ENCODE measurements at regions not wholly inside any gene's neighbourhood (a gene's known extent, or its start where the extent isn't known, plus 50 kb on each side); places are given as distances from the start of the nearest gene placed in this dataset.

- no peak for DNase-seq
These were observed 160.0 kb upstream of the ZEB2 start for GRCh38 chr2:144679942-144680341.

- peak; percentile 30 for DNase-seq
These were observed 158.8 kb upstream of the ZEB2 start for GRCh38 chr2:144678736-144679135.

GRCh38 chr2:144675731-144676130 is 155.8 kb upstream of the ZEB2 start:
- no peak for DNase-seq

DNA sequence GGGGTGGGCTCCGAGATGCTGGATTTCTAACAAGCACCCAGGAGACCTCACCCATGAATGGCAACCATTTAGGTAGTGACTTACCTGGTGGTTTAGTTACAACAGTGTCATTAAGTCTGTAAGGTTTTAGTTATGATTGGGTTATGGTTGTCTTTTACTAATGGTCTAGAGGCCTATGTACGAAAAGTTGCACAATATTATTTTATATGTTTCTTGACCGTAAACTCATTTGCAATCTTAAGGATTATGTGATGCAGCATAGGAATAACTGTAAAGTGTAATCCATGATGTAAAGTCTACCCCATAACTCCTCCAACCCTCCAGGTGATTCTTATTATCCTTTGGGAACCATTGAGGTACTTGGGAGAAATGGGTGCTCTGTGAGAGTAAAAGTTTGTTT is 155.4 kb upstream of the ZEB2 start:
- no peak for DNase-seq

DNA sequence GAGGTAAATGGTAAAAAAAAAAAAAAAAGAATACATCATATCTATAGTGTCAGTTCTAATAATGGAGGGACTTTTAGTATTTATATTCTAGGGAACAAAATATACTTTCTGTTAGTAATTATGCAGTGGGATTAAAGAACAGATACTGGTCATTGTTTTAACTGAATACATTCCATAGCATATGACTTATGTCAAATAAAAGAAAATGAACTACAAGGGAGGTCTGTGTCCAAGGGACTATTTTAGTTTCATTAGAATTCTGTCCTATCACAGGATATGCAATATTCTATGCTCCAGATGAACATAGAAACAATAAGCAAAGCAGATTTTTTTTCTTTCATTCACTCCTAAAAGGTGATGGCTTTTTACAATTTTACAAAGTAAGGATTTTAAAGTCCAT is 154.2 kb upstream of the ZEB2 start:
- DNase-seq, result no peak

GRCh38 chr2:144673456-144673855 is 153.5 kb upstream of the ZEB2 start:
- no peak for DNase-seq

DNA sequence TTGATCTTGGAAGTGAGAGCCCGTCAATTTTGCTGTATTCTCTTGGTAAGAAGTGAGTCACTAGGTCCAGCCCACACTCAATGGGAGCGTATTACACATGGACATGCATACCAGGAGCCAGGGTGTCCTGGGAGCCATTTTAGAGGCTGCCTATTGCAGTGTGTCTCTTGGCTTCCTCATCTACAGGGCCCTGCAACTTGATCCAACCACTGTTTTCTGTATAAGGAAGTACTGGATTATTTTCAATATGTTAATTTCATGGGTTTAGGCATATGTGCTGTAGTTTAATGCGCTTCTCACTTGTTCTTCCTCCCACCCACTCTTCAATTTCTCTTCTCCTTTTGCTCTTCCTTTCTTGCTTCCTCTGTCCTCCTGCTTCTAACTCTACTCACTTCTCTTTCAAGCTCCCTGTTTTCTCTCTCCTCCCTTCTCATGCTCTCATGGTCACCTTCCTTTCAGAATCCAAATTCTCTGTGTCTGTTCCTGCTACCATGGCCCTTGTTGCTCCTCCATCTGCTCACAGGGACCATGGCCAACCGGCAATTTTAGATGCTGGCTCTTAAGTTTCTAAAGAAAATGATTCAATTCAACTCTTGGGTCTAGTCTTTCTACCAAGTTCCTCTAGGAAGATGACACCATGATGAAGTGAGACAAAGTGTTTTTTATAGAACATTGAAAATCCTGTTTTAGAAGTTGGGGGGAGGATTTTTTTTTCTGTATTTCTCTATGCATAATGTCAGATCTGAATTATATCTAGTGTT is 152.0 kb upstream of the ZEB2 start:
- no peak for DNase-seq

DNA sequence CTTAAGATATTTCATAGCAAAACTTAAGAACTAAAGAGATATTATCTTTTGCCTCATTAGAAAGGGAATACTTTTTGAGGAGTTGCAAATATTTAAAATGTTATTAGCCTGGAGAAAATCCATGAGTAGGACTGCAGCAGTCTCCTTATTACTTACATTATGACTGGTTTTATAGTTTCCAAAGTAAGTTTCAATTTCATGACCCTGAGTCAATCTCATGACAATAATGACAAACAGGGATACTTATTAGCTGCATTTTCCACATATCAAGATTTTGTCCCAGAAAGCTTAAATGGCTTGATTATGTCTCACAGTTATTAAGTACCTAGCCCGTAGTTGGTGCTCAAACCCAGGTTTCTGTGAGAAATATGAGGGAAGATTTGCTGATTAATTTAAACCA is 150.8 kb upstream of the ZEB2 start:
- no peak for DNase-seq

DNA sequence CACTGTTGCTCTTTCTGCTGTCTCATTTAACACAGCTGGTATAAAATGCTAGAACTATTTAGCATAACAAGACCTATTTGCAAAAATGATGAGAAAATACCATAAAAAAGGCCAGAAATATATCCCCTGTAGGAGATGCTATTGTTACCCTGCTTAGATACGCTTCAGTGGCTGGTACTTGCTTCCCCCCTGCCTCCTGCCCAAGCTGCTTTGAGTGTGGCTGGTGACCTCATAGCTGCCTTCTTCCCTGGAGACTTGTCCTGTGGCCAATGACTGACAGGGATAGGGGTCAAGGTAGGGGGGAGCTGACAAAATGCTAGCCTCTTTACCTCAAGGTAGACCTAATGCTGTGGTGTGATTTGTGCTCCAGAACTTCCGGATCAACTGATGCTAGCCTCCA is 150.2 kb upstream of the ZEB2 start:
- DNase-seq, result no peak

GRCh38 chr2:144669196-144669987 is 149.5 kb upstream of the ZEB2 start:
- DNase-seq, result no peak

GRCh38 chr2:144668493-144669110 is 148.7 kb upstream of the ZEB2 start:
- no peak for DNase-seq

GRCh38 chr2:144666032-144666431 is 146.1 kb upstream of the ZEB2 start:
- no peak for DNase-seq

DNA sequence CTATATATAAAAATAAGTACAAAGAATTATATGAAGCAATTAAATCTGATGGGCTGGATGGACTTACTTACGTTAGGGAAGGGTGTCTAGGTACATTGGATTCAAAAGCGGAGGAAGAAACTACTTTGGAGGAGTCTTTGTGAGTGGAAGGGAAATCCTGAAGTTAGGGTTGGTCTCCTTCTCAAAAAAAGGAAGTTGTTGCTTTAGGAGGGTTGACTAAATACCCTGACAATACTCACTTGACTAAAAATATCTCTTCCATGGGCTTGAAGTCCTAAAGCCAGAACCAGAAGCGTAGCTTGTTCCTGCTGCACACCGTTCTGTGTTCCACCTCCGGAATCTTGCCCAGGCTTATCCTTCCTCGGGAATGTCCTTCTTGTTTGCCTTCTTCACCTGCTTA is 143.3 kb upstream of the ZEB2 start:
- no peak for DNase-seq

DNA sequence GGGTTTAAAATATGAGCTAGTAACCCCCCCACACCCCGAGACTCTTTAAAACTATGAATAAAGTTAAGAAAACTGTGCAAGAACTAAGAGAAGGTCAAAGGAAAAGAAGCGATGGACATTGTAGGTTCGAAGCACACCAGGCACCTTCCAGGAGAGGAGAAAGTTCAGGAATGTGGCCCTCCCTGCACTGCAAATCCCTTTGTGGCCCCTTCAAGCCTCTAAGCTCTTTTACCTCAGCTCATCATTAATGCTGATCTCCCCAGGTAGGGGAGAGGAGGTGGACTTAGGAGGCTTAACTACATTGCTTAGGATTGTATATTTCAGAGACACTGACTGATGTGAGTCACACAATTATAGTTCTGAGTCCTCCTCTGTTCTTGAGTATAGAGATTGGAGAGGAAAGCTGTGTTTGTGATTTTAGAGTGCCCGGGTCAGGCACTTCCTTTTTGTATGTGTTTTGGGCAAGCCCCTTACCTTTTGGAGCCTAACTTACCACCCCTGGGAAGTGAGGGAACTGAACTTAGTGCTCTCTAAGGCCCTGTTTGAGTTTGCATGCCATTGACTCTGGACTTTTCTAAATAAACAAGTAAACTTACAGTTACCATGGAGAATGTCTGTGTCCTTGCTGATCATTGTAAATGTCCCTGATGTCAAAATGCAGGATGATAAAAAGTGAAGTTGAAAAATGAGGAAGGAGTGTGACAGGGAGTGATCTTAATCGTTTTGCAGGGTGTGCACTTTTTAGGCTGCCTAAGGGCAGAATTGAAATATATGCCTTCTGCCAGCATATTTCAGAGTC is 140.8 kb upstream of the ZEB2 start:
- DNase-seq, result no peak

GRCh38 chr2:144659731-144660275 is 139.9 kb upstream of the ZEB2 start:
- no peak for DNase-seq

- DNase-seq, result no peak
These were observed 134.6 kb upstream of the ZEB2 start for GRCh38 chr2:144654523-144654922.

GRCh38 chr2:144650907-144651306 is 131.0 kb upstream of the ZEB2 start:
- DNase-seq, result no peak

DNA sequence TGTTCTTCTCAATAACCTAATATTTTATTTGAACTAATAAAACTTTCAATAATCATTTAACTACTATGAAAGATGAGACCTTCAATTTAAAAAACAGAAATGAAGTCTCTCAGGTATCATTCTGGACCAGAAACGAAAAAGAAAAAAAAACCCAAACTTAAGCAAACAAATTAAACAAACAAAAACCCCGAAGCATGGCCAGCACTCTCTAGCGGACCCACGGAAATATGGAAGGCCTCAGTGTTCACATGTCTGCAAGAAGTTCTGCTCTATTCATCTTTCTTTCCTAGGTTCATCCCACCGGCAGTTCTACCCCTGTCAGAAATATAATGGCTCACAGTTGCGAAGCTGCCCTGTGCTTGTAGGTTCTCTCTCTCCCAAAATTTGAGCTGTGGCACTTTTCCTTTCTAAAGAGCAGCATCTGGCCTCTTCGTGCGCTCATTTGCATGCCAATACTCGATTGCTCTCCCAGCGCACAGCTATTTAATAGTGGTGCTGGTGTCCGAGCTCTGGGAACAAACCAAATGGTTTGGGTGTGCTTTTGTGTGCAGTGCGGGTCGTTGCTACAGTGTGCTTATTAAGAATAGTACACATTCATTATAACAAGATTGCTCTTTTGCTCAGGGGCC is 129.0 kb upstream of the ZEB2 start:
- DNase-seq, result no peak

GRCh38 chr2:144645083-144645778 is 125.3 kb upstream of the ZEB2 start:
- DNase-seq, result no peak

DNA sequence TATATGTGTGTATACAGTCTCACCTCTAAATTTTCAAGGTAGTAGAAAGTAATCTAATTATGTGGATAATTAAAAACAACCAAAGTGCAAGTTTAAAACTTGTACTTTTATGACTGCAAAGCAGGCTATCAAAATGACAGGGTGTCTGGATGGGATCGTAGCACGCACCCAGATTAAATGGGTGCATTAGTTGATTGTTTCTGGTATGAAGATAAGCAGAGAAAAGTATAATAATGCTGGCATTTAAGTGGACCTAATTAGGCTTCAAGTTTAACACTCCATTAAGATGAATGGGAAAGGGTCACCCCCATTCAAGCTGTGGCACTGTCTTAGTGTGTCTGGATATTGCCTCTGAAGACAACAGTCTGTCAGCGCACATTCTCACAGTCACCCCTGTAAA is 124.6 kb upstream of the ZEB2 start:
- DNase-seq, result no peak
